ENCODE measurements at regions not wholly inside any gene's neighbourhood (a gene's known extent, or its start where the extent isn't known, plus 50 kb on each side); places are given as distances from the start of the nearest gene placed in this dataset.

- no peak for DNase-seq (ENCODE audit: low read depth, low spot score)
Observed at GRCh38 chr2:64854773-64855237, 134.4 kb upstream of the SLC1A4 start.

GRCh38 chr2:64857581-64858471 lies 131.4 kb upstream of the SLC1A4 start:
- peak; percentile 51 for DNase-seq (ENCODE audit: low read depth, low spot score)

GRCh38 chr2:64858541-64859311 lies 130.5 kb upstream of the SLC1A4 start:
- DNase-seq (ENCODE audit: low read depth, low spot score) = no peak

GRCh38 chr2:64859312-64860212 lies 129.6 kb upstream of the SLC1A4 start:
- DNase-seq (ENCODE audit: low read depth, low spot score) = no peak

GRCh38 chr2:64860276-64860885 lies 128.8 kb upstream of the SLC1A4 start:
- no peak for DNase-seq (ENCODE audit: low read depth, low spot score)

GRCh38 chr2:64860936-64861335 lies 128.3 kb upstream of the SLC1A4 start:
- DNase-seq (ENCODE audit: low read depth, low spot score) = no peak

GRCh38 chr2:64861452-64862397 lies 127.5 kb upstream of the SLC1A4 start:
- DNase-seq (ENCODE audit: low read depth, low spot score) = no peak

GRCh38 chr2:64862623-64863022 lies 126.6 kb upstream of the SLC1A4 start:
- DNase-seq (ENCODE audit: low read depth, low spot score) = no peak

GRCh38 chr2:64863097-64863820 lies 125.9 kb upstream of the SLC1A4 start:
- no peak for DNase-seq (ENCODE audit: low read depth, low spot score)

- DNase-seq (ENCODE audit: low read depth, low spot score) = no peak
Observed at GRCh38 chr2:64865073-64865830, 123.9 kb upstream of the SLC1A4 start.

- no peak for DNase-seq (ENCODE audit: low read depth, low spot score)
Observed at GRCh38 chr2:64865831-64866345, 123.3 kb upstream of the SLC1A4 start.

- DNase-seq (ENCODE audit: low read depth, low spot score) = peak; percentile 97
Observed at GRCh38 chr2:64866797-64867196, 122.4 kb upstream of the SLC1A4 start.

GRCh38 chr2:64867253-64867996 lies 121.8 kb upstream of the SLC1A4 start:
- no peak for DNase-seq (ENCODE audit: low read depth, low spot score)

GRCh38 chr2:64869126-64869525 lies 120.1 kb upstream of the SLC1A4 start:
- no peak for DNase-seq (ENCODE audit: low read depth, low spot score)

- DNase-seq (ENCODE audit: low read depth, low spot score) = no peak
Observed at GRCh38 chr2:64873472-64873924, 115.7 kb upstream of the SLC1A4 start.

- DNase-seq (ENCODE audit: low read depth, low spot score) = no peak
Observed at GRCh38 chr2:64874593-64874992, 114.6 kb upstream of the SLC1A4 start.

- no peak for DNase-seq (ENCODE audit: low read depth, low spot score)
Observed at GRCh38 chr2:64875368-64875767, 113.8 kb upstream of the SLC1A4 start.

Measured in brain pericyte (primary cell).